ENCODE measurements at regions not wholly inside any gene's neighbourhood (a gene's known extent, or its start where the extent isn't known, plus 50 kb on each side); places are given as distances from the start of the nearest gene placed in this dataset.

DNA sequence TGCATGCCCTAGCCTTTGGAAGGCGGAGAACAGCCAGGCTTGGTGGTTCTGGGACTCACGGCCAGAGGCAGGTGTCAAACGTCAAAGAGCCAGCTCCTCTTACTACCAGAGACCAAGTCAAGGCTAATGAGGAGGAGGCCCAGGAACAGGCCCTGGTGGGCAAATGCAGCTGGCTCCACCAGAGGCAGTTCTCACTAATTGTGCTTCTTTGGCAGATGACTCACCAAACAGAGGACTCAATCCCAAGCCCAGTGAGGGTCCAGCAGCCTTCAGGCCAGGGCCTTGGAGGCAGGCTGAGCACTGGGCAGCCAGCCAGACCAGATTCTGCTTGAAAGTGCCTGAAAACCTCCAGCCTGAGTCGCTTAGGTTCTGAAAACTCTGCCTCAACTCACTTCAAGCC, 336.5 kb upstream of the CDH5 start:
- TF ChIP-seq SMYD3 (CRISPR knock-in tag; IDR thresholded peaks at IDR 0.05) (no peak), MXI1 (IDR thresholded peaks at IDR 0.05; ENCODE audit: borderline replicate concordance, low read depth, low read length) (no peak), ATF7-NPFF (CRISPR knock-in tag; IDR thresholded peaks at IDR 0.05; ENCODE audit: low read depth) (no peak)
- no peaks in the 10 kb centered on the region for H3K79me2 ChIP-seq (ENCODE audit: insufficient read depth, low read length)
- WGBS (ENCODE audit: low lambda C conversion rate) = 7% methylated on average over 4 of the region's 4 CpGs
- no peaks in the 10 kb centered on the region for H3K36me3 ChIP-seq (replicated peaks in 1 of 2; ENCODE audit: control insufficient read depth in 1 of 2, insufficient read depth in 2 of 2, low read length in 2 of 2)
- no peak overlapping the region for H3K9ac ChIP-seq (ENCODE audit: insufficient read depth, low read depth, low read length)
- DNase-seq (ENCODE audit: low spot score) (no peak), FAIRE-seq (no peak), ATAC-seq (no peak)
- BruUV-seq (replicated peaks) = no TSS peak
- peaks cover under 1% of the 10 kb centered on the region; the same call in 1 of the 2 replicates for H3K9me3 ChIP-seq (ENCODE audit: low read length)
- POLR2A ChIA-PET = no interaction called here
- H3K4me1 ChIP-seq (ENCODE audit: insufficient read depth, low read length) = no peaks in the 10 kb centered on the region
- intact Hi-C loops (cut with micrococcal nuclease; ENCODE audit: unreplicated experiment) = no loop called here
- H4K20me1 ChIP-seq (ENCODE audit: insufficient read depth, low read length) = no peaks in the 10 kb centered on the region
- no peak overlapping the region for H3K4me3 ChIP-seq (replicated peaks in 1 of 3; ENCODE audit: insufficient read depth in 1 of 3, low read depth in 2 of 3, low read length in 3 of 3)
- H3K27me3 ChIP-seq (ENCODE audit: control insufficient read depth in 1 of 2, insufficient read depth in 2 of 2, low read length in 2 of 2) = no peaks in the 10 kb centered on the region
- no peak overlapping the region for H3K4me2 ChIP-seq (ENCODE audit: low read depth, low read length)
- in situ Hi-C loops (cut with HindIII; ENCODE audit: extremely low pct_ligation_motif_present, low pct_unique_long_range_greater_than_20kb) = no loop called here
- no peak overlapping the region for H3K27ac ChIP-seq (ENCODE audit: extremely low read length, insufficient read depth, low read length)
- no peak overlapping the region for H2AFZ ChIP-seq (ENCODE audit: low read length)
- CTCF ChIA-PET (ENCODE audit: low intra/inter-chr PET ratio, low total read pairs) = no interaction called here

DNA sequence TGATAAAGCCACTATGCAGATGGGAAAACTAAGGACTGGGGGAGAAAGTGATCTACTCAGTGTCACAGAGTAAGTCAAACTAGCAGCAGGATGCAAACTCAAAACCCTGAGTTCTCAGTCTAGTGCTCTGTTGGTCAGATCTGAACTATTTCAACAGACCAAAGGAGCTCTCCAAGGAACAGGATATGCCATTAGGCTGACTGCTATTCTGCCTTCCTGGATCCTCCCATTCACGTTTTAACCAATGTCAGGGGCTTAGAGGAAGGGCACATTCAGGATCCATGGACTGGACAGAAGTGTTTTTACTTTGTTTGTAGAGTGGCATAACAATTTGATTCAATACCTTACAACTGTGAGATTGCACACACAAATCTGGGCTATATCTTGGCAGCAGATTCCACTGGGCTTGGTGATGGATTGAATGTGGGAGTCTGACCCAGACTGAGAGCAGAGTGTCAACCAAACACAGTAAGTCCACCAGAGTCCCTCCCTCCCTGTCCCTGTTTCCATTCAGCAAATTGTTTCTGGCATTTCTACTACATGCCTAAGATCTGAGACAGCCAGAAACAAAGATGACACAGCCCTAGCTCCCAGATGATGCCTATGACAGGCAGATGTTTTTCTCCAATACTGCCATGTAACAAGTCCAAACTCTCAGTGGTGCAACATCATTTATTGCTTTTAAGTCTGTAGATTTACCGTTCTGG, 337.8 kb upstream of the CDH5 start:
- H3K4me2 ChIP-seq (ENCODE audit: low read depth, low read length) = no peak overlapping the region
- CTCF ChIA-PET (ENCODE audit: low intra/inter-chr PET ratio, low total read pairs) = no interaction called here
- no TSS peak for BruUV-seq (replicated peaks)
- TF ChIP-seq SMC3 (IDR thresholded peaks at IDR 0.05; ENCODE audit: low read length) (no peak), ZNF136 (CRISPR knock-in tag; IDR thresholded peaks at IDR 0.05; ENCODE audit: low read depth) (no peak), PTBP1 (IDR thresholded peaks at IDR 0.05; ENCODE audit: low read depth, low read length, poor library complexity, severe bottlenecking) (no peak), ZNF224 (CRISPR knock-in tag; IDR thresholded peaks at IDR 0.05) (no peak), SOX5 (CRISPR knock-in tag; IDR thresholded peaks at IDR 0.05; ENCODE audit: borderline replicate concordance) (no peak), SNAPC2 (CRISPR knock-in tag; IDR thresholded peaks at IDR 0.05) (no peak), ZFP82 (CRISPR knock-in tag; IDR thresholded peaks at IDR 0.05; ENCODE audit: borderline replicate concordance) (no peak), ZNF709 (CRISPR knock-in tag; IDR thresholded peaks at IDR 0.05) (no peak)
- TF ChIP-seq, protein P1, sequence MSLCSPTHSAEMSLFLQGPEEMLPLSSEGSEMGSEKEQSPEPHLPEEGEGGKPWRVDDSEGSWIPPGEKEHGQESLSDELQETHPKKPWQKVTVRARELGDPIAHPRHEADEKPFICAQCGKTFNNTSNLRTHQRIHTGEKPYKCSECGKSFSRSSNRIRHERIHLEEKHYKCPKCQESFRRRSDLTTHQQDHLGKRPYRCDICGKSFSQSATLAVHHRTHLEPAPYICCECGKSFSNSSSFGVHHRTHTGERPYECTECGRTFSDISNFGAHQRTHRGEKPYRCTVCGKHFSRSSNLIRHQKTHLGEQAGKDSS (CRISPR knock-in tag; IDR thresholded peaks at IDR 0.05; ENCODE audit: borderline replicate concordance, low read depth) = no peak
- TF ChIP-seq, protein P2, sequence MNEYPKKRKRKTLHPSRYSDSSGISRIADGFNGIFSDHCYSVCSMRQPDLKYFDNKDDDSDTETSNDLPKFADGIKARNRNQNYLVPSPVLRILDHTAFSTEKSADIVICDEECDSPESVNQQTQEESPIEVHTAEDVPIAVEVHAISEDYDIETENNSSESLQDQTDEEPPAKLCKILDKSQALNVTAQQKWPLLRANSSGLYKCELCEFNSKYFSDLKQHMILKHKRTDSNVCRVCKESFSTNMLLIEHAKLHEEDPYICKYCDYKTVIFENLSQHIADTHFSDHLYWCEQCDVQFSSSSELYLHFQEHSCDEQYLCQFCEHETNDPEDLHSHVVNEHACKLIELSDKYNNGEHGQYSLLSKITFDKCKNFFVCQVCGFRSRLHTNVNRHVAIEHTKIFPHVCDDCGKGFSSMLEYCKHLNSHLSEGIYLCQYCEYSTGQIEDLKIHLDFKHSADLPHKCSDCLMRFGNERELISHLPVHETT (CRISPR knock-in tag; conservative IDR thresholded peaks at IDR 0.05) = no peak
- TF ChIP-seq, protein P3, sequence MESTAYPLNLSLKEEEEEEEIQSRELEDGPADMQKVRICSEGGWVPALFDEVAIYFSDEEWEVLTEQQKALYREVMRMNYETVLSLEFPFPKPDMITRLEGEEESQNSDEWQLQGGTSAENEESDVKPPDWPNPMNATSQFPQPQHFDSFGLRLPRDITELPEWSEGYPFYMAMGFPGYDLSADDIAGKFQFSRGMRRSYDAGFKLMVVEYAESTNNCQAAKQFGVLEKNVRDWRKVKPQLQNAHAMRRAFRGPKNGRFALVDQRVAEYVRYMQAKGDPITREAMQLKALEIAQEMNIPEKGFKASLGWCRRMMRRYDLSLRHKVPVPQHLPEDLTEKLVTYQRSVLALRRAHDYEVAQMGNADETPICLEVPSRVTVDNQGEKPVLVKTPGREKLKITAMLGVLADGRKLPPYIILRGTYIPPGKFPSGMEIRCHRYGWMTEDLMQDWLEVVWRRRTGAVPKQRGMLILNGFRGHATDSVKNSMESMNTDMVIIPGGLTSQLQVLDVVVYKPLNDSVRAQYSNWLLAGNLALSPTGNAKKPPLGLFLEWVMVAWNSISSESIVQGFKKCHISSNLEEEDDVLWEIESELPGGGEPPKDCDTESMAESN (CRISPR knock-in tag; conservative IDR thresholded peaks at IDR 0.05) = no peak

More for the DNA sequence above, 337.8 kb upstream of the CDH5 start:
- H3K27ac ChIP-seq (ENCODE audit: extremely low read length, insufficient read depth, low read length) = no peak overlapping the region
- FAIRE-seq (no peak), DNase-seq (ENCODE audit: low spot score) (no peak), ATAC-seq (no peak)
- peaks cover 7% of the 10 kb centered on the region; the same call in 1 of the 2 replicates for H3K9me3 ChIP-seq (ENCODE audit: low read length)
- intact Hi-C loops (cut with micrococcal nuclease; ENCODE audit: unreplicated experiment) (loop anchor here (5.0 kb wide), 1 partner anchor 911 kb away; no protein-coding TSS in a partner anchor), in situ Hi-C loops (cut with HindIII; ENCODE audit: extremely low pct_ligation_motif_present, low pct_unique_long_range_greater_than_20kb) (no loop called here)
- no peaks in the 10 kb centered on the region for H3K36me3 ChIP-seq (replicated peaks in 1 of 2; ENCODE audit: control insufficient read depth in 1 of 2, insufficient read depth in 2 of 2, low read length in 2 of 2)
- H3K4me3 ChIP-seq (replicated peaks in 1 of 3; ENCODE audit: insufficient read depth in 1 of 3, low read depth in 2 of 3, low read length in 3 of 3) = no peak overlapping the region
- no peaks in the 10 kb centered on the region for H4K20me1 ChIP-seq (ENCODE audit: insufficient read depth, low read length)
- H3K27me3 ChIP-seq (ENCODE audit: control insufficient read depth in 1 of 2, insufficient read depth in 2 of 2, low read length in 2 of 2) = no peaks in the 10 kb centered on the region
- H3K79me2 ChIP-seq (ENCODE audit: insufficient read depth, low read length) = no peaks in the 10 kb centered on the region
- WGBS (ENCODE audit: low lambda C conversion rate) = 0% methylated on average over 2 of the region's 2 CpGs
- POLR2A ChIA-PET = no interaction called here
- H3K4me1 ChIP-seq (ENCODE audit: insufficient read depth, low read length) = no peaks in the 10 kb centered on the region
- no peak overlapping the region for H3K9ac ChIP-seq (ENCODE audit: insufficient read depth, low read depth, low read length)
- no peak overlapping the region for H2AFZ ChIP-seq (ENCODE audit: low read length)
